ENCODE measurements at regions not wholly inside any gene's neighbourhood (a gene's known extent, or its start where the extent isn't known, plus 50 kb on each side); places are given as distances from the start of the nearest gene placed in this dataset.

DNA sequence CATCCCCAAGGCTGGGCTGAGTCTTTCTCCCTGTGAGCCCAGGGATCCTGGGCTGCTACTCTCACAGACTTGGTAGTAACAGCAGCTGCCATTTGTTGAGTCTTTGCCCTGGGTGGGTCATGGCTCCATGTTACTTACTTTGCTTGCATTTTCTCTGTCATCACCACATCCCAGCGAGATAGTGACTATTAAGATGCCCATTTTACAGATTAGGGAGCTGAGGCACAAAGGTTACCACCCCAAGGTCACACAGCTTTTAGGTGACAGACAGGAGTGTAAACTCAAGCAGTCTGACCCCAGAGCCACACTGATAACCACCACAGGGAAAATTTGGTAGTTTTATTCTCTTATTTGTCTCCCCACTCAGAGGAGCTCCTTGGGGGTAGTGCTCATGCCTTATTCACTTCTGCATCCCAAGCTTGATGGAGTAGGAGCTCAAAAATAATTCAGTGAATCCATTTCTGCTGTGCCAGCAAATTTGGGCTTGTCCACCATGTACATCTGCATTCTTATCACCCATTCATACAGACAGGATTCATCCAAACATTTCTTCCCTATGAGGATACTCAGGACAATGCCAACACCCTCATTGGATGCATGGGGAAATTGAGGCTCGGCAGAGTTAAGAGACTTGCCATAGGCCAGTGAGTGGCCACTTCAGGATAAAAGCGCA, 263.2 kb downstream of the CBLN1 start:
- TF ChIP-seq, protein P1, sequence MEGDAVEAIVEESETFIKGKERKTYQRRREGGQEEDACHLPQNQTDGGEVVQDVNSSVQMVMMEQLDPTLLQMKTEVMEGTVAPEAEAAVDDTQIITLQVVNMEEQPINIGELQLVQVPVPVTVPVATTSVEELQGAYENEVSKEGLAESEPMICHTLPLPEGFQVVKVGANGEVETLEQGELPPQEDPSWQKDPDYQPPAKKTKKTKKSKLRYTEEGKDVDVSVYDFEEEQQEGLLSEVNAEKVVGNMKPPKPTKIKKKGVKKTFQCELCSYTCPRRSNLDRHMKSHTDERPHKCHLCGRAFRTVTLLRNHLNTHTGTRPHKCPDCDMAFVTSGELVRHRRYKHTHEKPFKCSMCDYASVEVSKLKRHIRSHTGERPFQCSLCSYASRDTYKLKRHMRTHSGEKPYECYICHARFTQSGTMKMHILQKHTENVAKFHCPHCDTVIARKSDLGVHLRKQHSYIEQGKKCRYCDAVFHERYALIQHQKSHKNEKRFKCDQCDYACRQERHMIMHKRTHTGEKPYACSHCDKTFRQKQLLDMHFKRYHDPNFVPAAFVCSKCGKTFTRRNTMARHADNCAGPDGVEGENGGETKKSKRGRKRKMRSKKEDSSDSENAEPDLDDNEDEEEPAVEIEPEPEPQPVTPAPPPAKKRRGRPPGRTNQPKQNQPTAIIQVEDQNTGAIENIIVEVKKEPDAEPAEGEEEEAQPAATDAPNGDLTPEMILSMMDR (IDR thresholded peaks at IDR 0.05; ENCODE audit: low read depth, low read length, poor library complexity, severe bottlenecking) = no peak
- TF ChIP-seq EZH2phosphoT487 (IDR thresholded peaks at IDR 0.05; ENCODE audit: borderline replicate concordance, low read length) = no peak
